HG02798 (cell line): ENCODE measurements at regions not wholly inside any gene's neighbourhood (a gene's known extent, or its start where the extent isn't known, plus 50 kb on each side); places are given as distances from the start of the nearest gene placed in this dataset.

Experiments
- ATAC-seq: cut with Tn5 transposase; IDR thresholded peaks from one replicate; pipeline ENCODE4 v1.9.1; 2021; ENCODE audit warnings: mild to moderate bottlenecking; ENCODE audit not compliant: unreplicated experiment, poor library complexity

GRCh38 chr5:8598356-8598755, 729.4 kb downstream of the MTRR start:
- ATAC-seq: no peak

DNA sequence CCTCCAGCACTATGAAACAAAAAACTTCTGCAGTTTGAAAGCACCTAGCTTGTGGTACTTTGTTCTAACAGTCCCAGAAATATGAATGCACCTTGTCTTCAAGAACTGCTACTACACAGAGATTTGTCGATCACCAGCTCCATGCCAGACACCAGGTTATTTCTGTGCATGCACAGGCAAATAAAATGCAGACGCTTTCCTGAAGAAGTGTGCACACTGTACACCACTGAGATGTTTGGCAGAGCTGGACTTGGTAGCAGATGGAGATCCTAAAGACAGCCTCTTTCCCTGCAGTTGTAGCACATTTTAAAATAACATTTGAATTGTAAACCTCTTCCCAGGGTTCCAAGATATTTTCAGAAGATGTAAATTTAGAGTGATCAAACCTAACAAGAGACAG, 730.0 kb downstream of the MTRR start:
- no peak for ATAC-seq

DNA sequence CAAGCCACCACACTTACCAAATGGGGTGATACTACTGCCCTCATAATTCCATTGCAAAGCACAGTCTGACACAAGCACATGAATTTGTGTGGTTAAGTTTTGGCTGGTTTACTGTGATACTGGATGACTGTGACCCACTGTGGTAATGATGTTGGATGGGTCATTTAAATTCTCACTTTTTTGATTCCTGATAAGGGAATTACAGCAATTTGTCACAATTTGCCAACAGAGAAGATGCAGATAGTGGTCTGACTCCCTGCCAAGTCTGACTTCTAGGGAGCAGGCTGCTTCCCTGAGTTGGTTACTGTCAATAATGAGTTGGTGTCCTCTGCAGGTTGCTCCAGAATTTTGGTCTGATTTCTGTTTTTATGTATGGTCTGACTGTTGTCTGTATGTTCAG, 731.9 kb downstream of the MTRR start:
- ATAC-seq: no peak

- ATAC-seq: no peak
Measured at GRCh38 chr5:8601831-8602354, 732.9 kb downstream of the MTRR start.

DNA sequence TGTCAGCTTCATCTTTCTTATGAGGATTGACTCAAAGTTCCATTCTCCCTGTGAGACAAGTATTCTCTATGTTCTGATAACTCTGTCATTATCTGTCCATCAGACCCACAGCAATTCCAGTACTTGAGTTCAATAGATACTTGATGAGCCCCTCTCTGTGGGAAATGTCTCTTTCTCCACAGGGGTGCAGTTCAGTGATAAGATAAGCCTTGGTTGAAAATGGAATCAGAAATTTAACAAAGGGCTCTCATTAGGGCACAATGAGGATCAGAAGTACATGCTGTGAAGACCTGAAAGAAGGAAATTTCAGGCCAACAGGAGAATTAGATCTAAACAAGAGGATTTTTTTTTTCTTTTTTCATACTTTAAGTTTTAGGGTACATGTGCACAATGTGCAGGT, 737.3 kb downstream of the MTRR start:
- no peak for ATAC-seq

- no peak for ATAC-seq
Measured at GRCh38 chr5:8611067-8611466, 742.1 kb downstream of the MTRR start.

DNA sequence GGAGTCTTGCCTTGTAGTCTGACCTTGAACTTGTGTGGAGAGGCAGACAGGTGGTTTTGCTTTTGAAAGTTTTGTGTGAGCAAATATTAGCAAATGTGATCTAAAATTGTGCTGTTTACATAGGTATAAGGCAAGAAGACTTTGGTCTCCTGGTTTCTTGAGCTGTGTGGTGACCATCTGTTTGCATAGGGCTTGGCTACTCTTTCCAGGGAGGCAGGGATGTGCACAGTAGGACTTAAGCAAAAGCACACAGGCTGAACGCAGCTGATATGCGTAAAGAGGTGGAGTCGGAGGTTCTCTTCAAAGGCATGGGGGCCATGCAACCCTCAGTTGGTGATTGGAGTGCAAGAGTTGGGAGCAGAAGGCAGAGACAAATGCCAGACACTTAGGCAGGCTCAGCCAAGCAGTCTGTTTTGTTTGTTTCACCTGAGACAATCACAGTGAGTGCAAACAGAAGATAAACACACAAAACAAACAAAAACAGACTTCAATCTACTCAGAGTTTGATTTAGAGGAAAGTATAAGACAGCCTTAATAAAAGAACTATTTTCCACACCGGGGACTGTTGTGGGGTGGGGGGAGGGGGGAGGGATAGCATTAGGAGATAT, 744.2 kb downstream of the MTRR start:
- ATAC-seq: no peak

DNA sequence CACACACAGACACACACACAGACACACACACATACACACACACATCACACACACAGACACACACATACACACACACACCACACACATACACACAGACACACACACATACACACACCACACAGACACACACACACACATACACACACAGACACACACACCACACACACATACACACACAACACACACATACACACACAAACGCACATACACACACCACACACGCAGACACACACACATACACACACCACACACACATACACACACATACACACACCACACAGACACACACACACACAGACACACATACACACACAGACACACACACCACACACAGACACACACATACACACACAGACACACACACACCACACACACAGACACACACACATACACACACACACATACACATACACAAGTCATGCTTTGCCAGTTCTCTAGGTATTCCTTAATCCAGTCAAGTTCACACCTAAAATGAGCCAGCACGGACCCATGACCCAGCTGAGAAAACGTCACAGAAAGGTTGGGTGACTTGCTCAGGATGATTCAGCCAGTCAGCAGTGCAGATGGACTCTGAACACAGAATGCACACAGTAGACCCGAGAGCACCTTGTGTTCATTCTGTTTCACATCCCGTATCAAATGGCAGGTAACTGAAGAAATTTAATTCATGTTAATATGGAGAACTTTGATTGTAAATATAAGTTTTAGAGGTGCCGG, 746.4 kb downstream of the MTRR start:
- ATAC-seq: no peak

- ATAC-seq: no peak
Measured at GRCh38 chr5:8628521-8628920, 759.6 kb downstream of the MTRR start.

DNA sequence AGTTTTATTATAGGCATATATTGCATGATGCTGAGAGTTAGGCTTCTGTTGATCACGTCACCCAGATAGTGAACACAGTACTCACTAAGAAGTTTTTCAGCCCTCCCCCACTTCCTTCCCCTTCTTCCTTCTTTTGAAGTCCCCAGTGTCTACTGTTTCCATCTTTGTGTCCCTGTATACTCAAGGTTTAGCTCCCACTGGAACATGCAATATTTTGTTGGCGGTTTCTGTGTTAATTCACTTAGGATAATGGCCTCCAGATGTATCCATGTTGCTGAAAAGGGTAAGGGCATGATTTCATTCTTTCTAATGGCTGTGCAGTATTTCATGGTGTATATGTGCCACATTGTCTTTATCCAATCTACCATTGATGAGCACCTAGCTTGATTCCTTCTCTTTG, 764.3 kb downstream of the MTRR start:
- no peak for ATAC-seq

- no peak for ATAC-seq
Measured at GRCh38 chr5:8633696-8634095, 764.7 kb downstream of the MTRR start.

DNA sequence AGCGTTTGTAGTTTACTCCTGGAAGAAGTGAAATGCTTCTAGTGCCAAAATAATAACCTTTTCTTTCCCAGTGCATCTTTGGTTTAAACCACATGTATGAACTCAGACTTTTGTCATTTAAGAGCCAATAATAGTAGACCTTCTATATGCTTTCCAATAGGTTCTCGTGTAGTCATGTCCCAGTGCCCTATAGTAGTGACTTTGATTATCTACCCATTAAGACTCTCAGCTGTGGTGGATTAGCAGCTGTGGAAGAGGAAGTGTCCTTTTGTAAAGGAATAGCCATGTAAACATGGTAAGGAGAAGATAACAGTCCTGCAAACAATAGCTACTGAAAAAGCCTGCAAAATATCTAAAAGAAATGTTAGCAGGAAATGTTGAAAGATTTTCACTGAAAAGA, 765.3 kb downstream of the MTRR start:
- ATAC-seq: no peak

DNA sequence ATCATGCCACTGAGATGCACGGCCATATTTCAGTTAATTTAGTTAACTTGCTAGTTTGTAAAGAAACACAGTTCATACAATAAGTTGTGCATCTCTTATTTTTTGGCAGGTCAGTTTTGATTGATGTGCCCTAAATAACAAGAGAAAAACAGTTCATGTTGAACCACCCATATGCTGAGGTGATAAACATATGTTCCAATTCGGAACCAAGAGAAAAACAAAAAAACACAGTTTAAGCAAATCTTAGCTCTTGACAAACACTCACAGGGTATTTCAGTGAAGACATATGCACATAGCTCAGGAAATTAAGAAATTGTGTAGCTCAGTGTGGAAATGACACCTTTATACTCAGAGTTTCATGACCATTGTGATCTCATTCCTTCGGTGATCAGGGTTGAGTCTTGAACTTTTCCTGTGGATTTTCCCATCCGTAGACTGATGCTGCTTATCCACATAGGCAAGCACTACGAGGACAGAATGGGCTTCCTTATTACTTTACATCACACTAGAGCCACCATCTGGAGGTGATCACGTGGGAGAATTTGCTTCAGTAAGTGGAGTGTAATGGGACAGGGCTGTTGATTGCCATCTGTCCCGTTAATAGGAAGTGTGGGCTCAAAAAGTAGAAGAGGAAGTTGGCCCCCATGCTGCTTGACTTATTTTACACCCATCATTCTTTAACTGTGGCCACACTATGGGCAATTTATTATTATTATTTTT, 773.0 kb downstream of the MTRR start:
- no peak for ATAC-seq

GRCh38 chr5:8644377-8644776, 775.4 kb downstream of the MTRR start:
- ATAC-seq: no peak

GRCh38 chr5:8647111-8647510, 778.2 kb downstream of the MTRR start:
- ATAC-seq: no peak

GRCh38 chr5:8650186-8650585, 781.2 kb downstream of the MTRR start:
- ATAC-seq: no peak

- ATAC-seq: no peak
Measured at GRCh38 chr5:8660133-8660893, 791.4 kb downstream of the MTRR start.

DNA sequence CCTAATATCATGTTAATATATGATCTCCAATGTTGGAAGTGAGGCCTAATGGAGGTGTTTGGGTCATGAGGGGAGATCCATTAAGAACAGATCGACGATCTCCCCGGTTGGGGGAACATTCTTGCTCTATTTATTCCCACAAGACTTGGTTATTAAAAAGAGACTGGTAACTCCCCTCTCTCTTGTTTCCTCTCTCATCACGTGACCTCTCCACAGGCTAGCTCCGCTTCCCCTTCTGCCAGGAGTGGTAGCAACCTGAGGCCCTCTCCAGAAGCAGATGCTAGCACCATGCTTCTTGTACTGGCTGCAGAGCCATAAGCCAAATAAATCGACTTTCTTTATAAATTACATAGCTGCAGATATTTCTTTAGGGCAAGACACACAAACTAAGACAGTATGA, 794.4 kb downstream of the MTRR start:
- no peak for ATAC-seq

DNA sequence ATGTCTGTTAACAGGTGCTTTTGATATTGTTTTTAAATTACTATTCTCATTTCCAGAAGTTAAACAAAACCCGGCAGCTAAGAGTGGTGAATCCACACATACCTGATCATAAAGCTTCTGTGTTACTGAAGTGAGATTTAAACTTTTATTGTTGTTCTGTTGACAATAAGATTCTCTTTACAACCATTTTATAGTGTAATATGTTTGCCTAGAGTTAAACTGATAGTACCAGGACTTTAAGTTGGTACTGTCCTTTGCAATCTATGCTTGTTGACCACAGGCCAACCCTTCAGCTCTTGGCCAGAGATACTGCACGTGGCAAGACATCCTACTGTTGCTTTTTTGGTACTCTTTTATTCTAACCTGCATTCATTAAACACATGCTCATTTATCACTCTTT, 806.2 kb downstream of the MTRR start:
- no peak for ATAC-seq

DNA sequence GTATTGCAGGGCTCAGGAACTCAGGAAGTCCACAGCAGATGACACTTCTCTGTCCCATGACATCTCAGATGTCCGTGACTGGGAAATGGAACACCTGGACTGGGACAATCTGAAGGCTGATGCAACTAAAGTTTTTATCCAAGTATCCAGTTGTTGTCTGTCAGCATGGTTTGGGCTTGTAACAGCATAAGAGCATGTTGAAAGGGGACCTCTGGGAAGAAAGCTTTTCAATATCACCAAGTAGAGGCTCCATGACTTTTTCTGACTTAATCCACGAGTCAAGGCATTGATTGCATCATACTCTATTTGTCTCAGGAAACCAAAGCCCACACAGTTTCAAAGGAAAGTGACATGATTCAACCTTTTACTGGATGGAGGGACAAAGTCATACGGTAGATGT, 807.7 kb downstream of the MTRR start:
- ATAC-seq: no peak

DNA sequence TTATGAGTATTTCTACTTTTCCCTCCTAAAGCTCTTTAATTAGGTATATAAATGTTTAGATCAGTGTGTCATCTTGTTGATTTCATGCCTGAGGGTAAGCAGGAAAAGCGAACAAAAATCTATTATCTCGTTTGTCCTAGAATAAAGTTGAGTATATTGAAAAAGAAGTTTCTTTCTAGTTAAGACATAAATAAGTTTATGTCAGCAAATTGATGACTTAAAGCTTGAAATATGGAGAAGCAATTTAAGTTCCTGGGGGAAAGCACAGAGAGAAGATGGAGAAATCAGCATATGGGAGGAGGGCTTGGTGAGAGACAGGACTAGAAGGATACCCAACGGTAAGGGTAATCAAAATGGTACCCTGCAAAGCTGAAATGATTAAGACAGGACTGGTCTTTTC, 813.4 kb downstream of the MTRR start:
- ATAC-seq: no peak
